ENCODE measurements at regions not wholly inside any gene's neighbourhood (a gene's known extent, or its start where the extent isn't known, plus 50 kb on each side); places are given as distances from the start of the nearest gene placed in this dataset.
A peak's percentile ranks its signal among the peaks of the same experiment; 100 is the strongest.

- no peak for DNase-seq
Observed at GRCh38 chr18:65103864-65104263, 646.9 kb upstream of the CDH7 start.

- DNase-seq, result peak; percentile 57
Observed at GRCh38 chr18:65093346-65093745, 657.5 kb upstream of the CDH7 start.

- DNase-seq, result peak; percentile 20
Observed at GRCh38 chr18:65091744-65092329, 659.0 kb upstream of the CDH7 start.

- DNase-seq, result peak; percentile 55
Observed at GRCh38 chr18:65082907-65083306, 667.9 kb upstream of the CDH7 start.

- no peak for DNase-seq
Observed at GRCh38 chr18:65081786-65082185, 669.0 kb upstream of the CDH7 start.

- no peak for DNase-seq
Observed at GRCh38 chr18:65073060-65073550, 677.7 kb upstream of the CDH7 start.

- DNase-seq, result peak; percentile 88
Observed at GRCh38 chr18:65057439-65058083, 693.3 kb upstream of the CDH7 start.

GRCh38 chr18:65056575-65056974 lies 694.2 kb upstream of the CDH7 start:
- DNase-seq, result no peak

GRCh38 chr18:65049586-65049985 lies 701.2 kb upstream of the CDH7 start:
- DNase-seq, result no peak

- no peak for DNase-seq
Observed at GRCh38 chr18:65039578-65039977, 711.2 kb upstream of the CDH7 start.

- no peak for DNase-seq
Observed at GRCh38 chr18:65035701-65036100, 715.1 kb upstream of the CDH7 start.

GRCh38 chr18:65025756-65026155 lies 725.1 kb upstream of the CDH7 start:
- DNase-seq, result no peak

GRCh38 chr18:65021021-65021420 lies 729.8 kb upstream of the CDH7 start:
- DNase-seq, result no peak

GRCh38 chr18:65018184-65018583 lies 732.6 kb upstream of the CDH7 start:
- no peak for DNase-seq

- DNase-seq, result no peak
Observed at GRCh38 chr18:65017372-65017760, 733.4 kb upstream of the CDH7 start.

- no peak for DNase-seq
Observed at GRCh38 chr18:65016631-65017371, 734.0 kb upstream of the CDH7 start.

GRCh38 chr18:64994370-64994769 lies 756.4 kb upstream of the CDH7 start:
- no peak for DNase-seq

- DNase-seq, result no peak
Observed at GRCh38 chr18:64993695-64994094, 757.1 kb upstream of the CDH7 start.

GRCh38 chr18:64992654-64993053 lies 758.2 kb upstream of the CDH7 start:
- no peak for DNase-seq

GRCh38 chr18:64991102-64991501 lies 759.7 kb upstream of the CDH7 start:
- no peak for DNase-seq

GRCh38 chr18:64986906-64987495 lies 763.8 kb upstream of the CDH7 start:
- no peak for DNase-seq

- no peak for DNase-seq
Observed at GRCh38 chr18:64983497-64984238, 767.1 kb upstream of the CDH7 start.

All from NCI-H2227 treated with DMSO at 0.1 percent for 48 hours (cell line).